HepG2 (cell line): ENCODE measurements at regions not wholly inside any gene's neighbourhood (a gene's known extent, or its start where the extent isn't known, plus 50 kb on each side); places are given as distances from the start of the nearest gene placed in this dataset.
"Not testable (repeated sequence)": the region's sequence is repeated elsewhere in the genome, so short reads cannot be mapped to it uniquely, and the experiment has no call there.

Experiments
- CHD4 ChIP-seq: fragments of 200-600 bp; sonication (generic); IDR thresholded peaks from 2 replicates; pipeline ENCODE4 v1.7.0; 2017; ENCODE audit warnings: mild to moderate bottlenecking, low read length, borderline replicate concordance
- JUN ChIP-seq: sonication (generic); formaldehyde crosslinking; IDR thresholded peaks from 2 replicates; pipeline ENCODE4 v1.4.0; 2020; ENCODE audit warnings: mild to moderate bottlenecking, missing genetic modification reagents
- POLR2AphosphoS5 ChIP-seq: IDR thresholded peaks from 2 replicates; pipeline ENCODE4 v1.6.1; 2012; ENCODE audit warnings: low read depth, low read length
- SMC3 ChIP-seq: IDR thresholded peaks from 2 replicates; pipeline ENCODE4 v1.6.1; 2011; ENCODE audit warnings: low read length, improper control_type of control experiment
- UBTF ChIP-seq: sonication (generic); formaldehyde crosslinking; IDR thresholded peaks from 2 replicates; pipeline ENCODE4 v1.4.0; 2020; ENCODE audit warnings: mild to moderate bottlenecking, missing genetic modification reagents
- ZNF142 ChIP-seq: sonication (generic); formaldehyde crosslinking; IDR thresholded peaks from 2 replicates; pipeline ENCODE4 v1.4.0; 2020; ENCODE audit warnings: missing genetic modification reagents
- ZNF841 ChIP-seq: sonication (generic); formaldehyde crosslinking; IDR thresholded peaks from 2 replicates; pipeline ENCODE4 v1.8.1; 2023; ENCODE audit warnings: missing genetic modification reagents, borderline replicate concordance

- not testable (repeated sequence) for TF ChIP-seq CHD4; ZNF841 (CRISPR knock-in tag); UBTF (CRISPR knock-in tag); POLR2AphosphoS5; ZNF142 (CRISPR knock-in tag); SMC3; JUN (CRISPR knock-in tag)
These were observed 1151.1 kb upstream of the SORCS1 start for GRCh38 chr10:108315636-108316035.
